ENCODE measurements at regions not wholly inside any gene's neighbourhood (a gene's known extent, or its start where the extent isn't known, plus 50 kb on each side); places are given as distances from the start of the nearest gene placed in this dataset.

DNA sequence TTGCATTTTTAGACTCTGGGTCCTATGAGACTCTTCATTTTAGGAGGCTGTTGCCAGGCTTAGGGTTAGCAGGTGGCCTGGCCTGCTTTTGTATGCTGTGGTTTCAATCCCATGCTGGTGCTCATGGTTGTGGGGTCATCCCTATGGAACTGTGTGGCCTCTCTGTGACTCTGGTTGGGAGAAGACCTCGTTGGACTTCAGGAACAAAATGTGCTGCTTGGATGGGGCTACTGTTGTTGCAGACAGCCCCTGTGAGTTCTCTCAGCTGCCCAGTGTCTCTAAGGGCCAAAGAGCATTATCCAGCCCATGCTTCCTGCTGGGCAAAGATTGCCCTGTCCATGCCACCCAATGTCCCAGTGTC is 169.5 kb upstream of the S1PR3 start:
- TF ChIP-seq, protein P1, sequence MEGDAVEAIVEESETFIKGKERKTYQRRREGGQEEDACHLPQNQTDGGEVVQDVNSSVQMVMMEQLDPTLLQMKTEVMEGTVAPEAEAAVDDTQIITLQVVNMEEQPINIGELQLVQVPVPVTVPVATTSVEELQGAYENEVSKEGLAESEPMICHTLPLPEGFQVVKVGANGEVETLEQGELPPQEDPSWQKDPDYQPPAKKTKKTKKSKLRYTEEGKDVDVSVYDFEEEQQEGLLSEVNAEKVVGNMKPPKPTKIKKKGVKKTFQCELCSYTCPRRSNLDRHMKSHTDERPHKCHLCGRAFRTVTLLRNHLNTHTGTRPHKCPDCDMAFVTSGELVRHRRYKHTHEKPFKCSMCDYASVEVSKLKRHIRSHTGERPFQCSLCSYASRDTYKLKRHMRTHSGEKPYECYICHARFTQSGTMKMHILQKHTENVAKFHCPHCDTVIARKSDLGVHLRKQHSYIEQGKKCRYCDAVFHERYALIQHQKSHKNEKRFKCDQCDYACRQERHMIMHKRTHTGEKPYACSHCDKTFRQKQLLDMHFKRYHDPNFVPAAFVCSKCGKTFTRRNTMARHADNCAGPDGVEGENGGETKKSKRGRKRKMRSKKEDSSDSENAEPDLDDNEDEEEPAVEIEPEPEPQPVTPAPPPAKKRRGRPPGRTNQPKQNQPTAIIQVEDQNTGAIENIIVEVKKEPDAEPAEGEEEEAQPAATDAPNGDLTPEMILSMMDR (IDR thresholded peaks at IDR 0.05; ENCODE audit: insufficient read depth, low read length, poor library complexity, severe bottlenecking): no peak
- Histone ChIP-seq H3K4me3 (replicated peaks; ENCODE audit: low read depth, low read length) (no peak overlapping the region), H3K27me3 (replicated peaks; ENCODE audit: control insufficient read depth, insufficient read depth, low read length) (no peaks in the 10 kb centered on the region; the same call in none of the 2 replicates), H3K36me3 (ENCODE audit: control insufficient read depth, insufficient read depth, low read length) (no peaks in the 10 kb centered on the region)
- no peak for DNase-seq (ENCODE audit: extremely low read depth, insufficient read length)

DNA sequence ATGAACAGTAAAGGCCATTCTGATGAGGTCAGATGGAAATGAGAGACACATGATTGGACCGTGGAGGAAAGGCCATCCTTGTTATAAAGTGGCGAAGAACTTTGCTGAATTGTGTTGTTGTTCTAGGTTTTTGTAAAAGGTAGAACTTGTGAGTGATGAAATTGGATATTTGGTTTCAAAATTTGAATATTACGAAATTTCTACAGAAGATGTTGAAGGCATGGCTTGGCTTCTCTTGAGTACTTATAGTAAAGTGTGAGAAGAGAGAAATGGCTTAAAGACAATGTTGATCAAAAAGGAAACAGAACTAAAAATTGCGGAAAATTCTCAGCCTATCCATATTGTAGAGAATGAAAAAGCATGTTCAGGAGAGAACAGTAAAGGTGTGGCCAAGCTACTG is 166.6 kb upstream of the S1PR3 start:
- Histone ChIP-seq H3K27me3 (replicated peaks; ENCODE audit: control insufficient read depth, insufficient read depth, low read length) (no peaks in the 10 kb centered on the region; the same call in 1 of the 2 replicates), H3K36me3 (ENCODE audit: control insufficient read depth, insufficient read depth, low read length) (no peaks in the 10 kb centered on the region), H3K4me3 (replicated peaks; ENCODE audit: low read depth, low read length) (no peak overlapping the region)
- TF ChIP-seq, protein P1 (IDR thresholded peaks at IDR 0.05; ENCODE audit: insufficient read depth, low read length, poor library complexity, severe bottlenecking): no peak
- no peak for DNase-seq (ENCODE audit: extremely low read depth, insufficient read length)

DNA sequence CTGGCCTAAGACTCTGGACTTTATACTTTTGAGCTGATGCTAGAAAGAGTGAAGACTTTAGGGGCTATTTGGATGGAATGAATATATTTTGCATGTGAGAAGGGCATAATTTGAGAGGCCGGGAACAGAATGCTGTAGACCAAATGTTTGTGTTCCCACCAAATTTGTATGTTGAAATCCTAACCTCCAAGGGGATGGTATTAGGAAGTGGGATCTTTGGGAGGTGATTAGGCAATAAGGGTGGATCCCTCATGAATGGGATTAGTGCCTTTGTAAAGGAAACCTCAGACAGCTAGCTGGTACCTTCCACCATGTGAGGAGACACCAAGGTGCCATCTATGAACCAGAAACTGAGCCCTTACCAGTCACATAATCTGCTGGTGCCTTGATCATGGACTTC is 165.1 kb upstream of the S1PR3 start:
- Histone ChIP-seq H3K4me3 (replicated peaks; ENCODE audit: low read depth, low read length) (no peak overlapping the region), H3K27me3 (replicated peaks; ENCODE audit: control insufficient read depth, insufficient read depth, low read length) (no peaks in the 10 kb centered on the region; the same call in 1 of the 2 replicates), H3K36me3 (ENCODE audit: control insufficient read depth, insufficient read depth, low read length) (no peaks in the 10 kb centered on the region)
- DNase-seq (ENCODE audit: extremely low read depth, insufficient read length): no peak
- TF ChIP-seq, protein P1 (IDR thresholded peaks at IDR 0.05; ENCODE audit: insufficient read depth, low read length, poor library complexity, severe bottlenecking): no peak

DNA sequence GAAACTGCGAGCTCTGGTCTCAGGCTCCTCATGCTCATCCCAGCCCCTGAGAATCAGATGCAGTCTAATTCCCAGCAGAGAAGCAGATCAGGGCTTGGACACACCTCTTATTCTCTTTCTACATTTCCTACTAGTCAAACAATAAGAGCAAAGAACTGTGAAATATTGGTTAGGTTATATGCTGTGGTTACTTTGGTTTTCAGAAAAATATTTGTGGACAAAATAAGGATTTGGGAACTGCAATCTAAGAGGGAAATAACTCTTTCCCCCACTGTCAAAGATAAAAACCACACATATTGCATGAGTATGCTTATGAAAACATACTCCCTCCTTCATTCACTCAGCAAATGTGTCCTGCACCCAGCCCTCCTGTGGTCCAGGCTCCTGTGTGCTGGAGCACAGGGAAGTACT is 164.5 kb upstream of the S1PR3 start:
- DNase-seq (ENCODE audit: extremely low read depth, insufficient read length): no peak
- Histone ChIP-seq H3K4me3 (replicated peaks; ENCODE audit: low read depth, low read length) (no peak overlapping the region), H3K36me3 (ENCODE audit: control insufficient read depth, insufficient read depth, low read length) (no peaks in the 10 kb centered on the region), H3K27me3 (replicated peaks; ENCODE audit: control insufficient read depth, insufficient read depth, low read length) (no peaks in the 10 kb centered on the region; the same call in 1 of the 2 replicates)
- TF ChIP-seq, protein P1 (IDR thresholded peaks at IDR 0.05; ENCODE audit: insufficient read depth, low read length, poor library complexity, severe bottlenecking): no peak

DNA sequence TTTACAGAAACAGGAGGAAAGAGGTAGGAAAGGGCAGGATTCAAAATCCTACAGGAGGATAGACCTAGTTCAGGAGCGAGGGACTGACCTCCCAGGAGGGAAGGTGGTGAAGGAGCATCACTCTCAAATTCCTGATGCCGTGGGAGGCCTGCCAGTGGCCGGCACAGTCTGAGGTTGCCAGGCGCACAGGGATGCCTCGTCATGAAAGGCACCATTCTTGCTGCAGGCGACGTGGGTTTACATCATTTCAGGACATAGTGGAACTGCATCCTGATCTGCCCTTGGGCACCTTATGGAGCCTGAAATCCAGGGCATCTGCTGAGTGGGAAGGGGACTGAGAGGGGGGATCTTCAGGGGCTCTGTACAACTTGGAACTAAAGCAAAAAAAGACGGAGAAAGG is 163.2 kb upstream of the S1PR3 start:
- Histone ChIP-seq H3K27me3 (replicated peaks; ENCODE audit: control insufficient read depth, insufficient read depth, low read length) (no peaks in the 10 kb centered on the region; the same call in none of the 2 replicates), H3K4me3 (replicated peaks; ENCODE audit: low read depth, low read length) (no peak overlapping the region), H3K36me3 (ENCODE audit: control insufficient read depth, insufficient read depth, low read length) (no peaks in the 10 kb centered on the region)
- TF ChIP-seq, protein P1 (IDR thresholded peaks at IDR 0.05; ENCODE audit: insufficient read depth, low read length, poor library complexity, severe bottlenecking): no peak
- DNase-seq (ENCODE audit: extremely low read depth, insufficient read length): no peak

DNA sequence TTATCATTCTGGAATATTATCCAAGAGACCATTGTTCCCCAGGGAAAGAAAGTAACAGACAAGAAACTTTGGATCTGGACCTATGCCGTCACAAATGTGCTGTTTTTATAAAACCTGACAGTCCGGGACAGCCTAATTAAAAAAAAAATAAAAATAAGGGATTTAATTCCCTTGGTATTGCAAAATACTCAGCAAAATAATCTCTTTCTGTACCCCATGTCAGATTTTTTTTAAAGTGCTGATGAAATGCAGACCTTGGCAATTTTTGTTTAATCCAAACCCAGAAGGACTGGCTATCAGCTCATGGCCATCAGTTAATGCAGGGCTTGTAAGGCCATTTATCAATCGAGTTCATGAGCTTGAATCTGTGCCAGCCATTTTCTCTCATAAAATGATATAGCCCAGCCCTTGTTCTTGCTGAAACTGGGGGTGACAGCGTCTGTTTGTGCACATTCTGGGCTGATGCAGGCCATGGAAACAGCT is 162.7 kb upstream of the S1PR3 start:
- H3K36me3 ChIP-seq (ENCODE audit: control insufficient read depth, insufficient read depth, low read length): no peaks in the 10 kb centered on the region
- DNase-seq (ENCODE audit: extremely low read depth, insufficient read length): no peak
- H3K4me3 ChIP-seq (replicated peaks; ENCODE audit: low read depth, low read length): no peak overlapping the region
- TF ChIP-seq, protein P1 (IDR thresholded peaks at IDR 0.05; ENCODE audit: insufficient read depth, low read length, poor library complexity, severe bottlenecking): no peak
- H3K27me3 ChIP-seq (replicated peaks; ENCODE audit: control insufficient read depth, insufficient read depth, low read length): no peaks in the 10 kb centered on the region; the same call in none of the 2 replicates
